HepG2 (cell line): ENCODE measurements at regions not wholly inside any gene's neighbourhood (a gene's known extent, or its start where the extent isn't known, plus 50 kb on each side); places are given as distances from the start of the nearest gene placed in this dataset.

Experiments
- ARID2 ChIP-seq: sonication (generic); formaldehyde crosslinking; IDR thresholded peaks from 2 replicates; pipeline ENCODE4 v1.8.1; 2022; ENCODE audit warnings: mild to moderate bottlenecking, missing genetic modification reagents, borderline replicate concordance
- EZH2 ChIP-seq: conservative IDR thresholded peaks from 2 replicates; pipeline ENCODE4 v1.6.1; 2012; ENCODE audit warnings: mild to moderate bottlenecking, low read depth, low read length, moderate library complexity
- NFIC ChIP-seq: IDR thresholded peaks from 2 replicates; pipeline ENCODE4 v1.6.1; 2012; ENCODE audit warnings: mild to moderate bottlenecking, low read length, inconsistent platforms
- PCBP2 ChIP-seq: fragments of 200-400 bp; formaldehyde crosslinking; optimal IDR thresholded peaks from 2 replicates; pipeline ENCODE3; 2018; ENCODE audit warnings: low read length, low read depth; ENCODE audit not compliant: poor library complexity, severe bottlenecking
- PHB2 ChIP-seq: fragments of 450-650 bp; IDR thresholded peaks from 2 replicates; pipeline ENCODE4 v1.6.1; 2018; ENCODE audit not compliant: partially characterized antibody
- RAD21 ChIP-seq: fragments of 450-650 bp; formaldehyde crosslinking; IDR thresholded peaks from 2 replicates; pipeline ENCODE4 v1.5.0; 2020; ENCODE audit warnings: mild to moderate bottlenecking
- SIN3A ChIP-seq: IDR thresholded peaks from 2 replicates; pipeline ENCODE4 v1.6.1; 2011; ENCODE audit warnings: low read depth, mild to moderate bottlenecking, control low read depth, low read length, borderline replicate concordance
- SMARCE1 ChIP-seq: fragments of 450-650 bp; IDR thresholded peaks from 2 replicates; pipeline ENCODE4 v1.6.1; 2017; ENCODE audit warnings: borderline replicate concordance
- TF ChIP-seq, protein P1 (sequence below): sonication (generic); formaldehyde crosslinking; IDR thresholded peaks from 2 replicates; pipeline ENCODE4 v1.5.0; 2020; ENCODE audit warnings: mild to moderate bottlenecking, missing genetic modification reagents, moderate library complexity

DNA sequence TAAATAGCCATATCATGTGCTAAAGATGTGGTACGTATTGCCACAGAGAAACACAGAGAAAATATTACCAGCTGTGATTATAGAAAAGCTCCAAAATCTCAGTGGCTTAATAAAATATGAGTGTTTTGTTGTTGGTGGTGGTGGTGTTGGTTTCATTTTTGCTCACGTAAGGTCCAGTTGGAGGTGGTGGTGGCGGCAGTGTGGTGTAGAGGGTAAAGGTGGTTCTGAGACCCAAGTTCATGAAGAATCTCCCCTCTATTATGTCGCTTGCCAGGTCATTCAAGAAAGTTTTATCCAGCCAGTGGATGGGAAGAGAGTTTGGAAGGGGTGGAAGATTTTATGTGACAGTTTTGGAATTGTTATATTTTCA lies 217.6 kb upstream of the SAMSN1 start:
- TF ChIP-seq SMARCE1 (no peak), PCBP2 (no peak), EZH2 (no peak), RAD21 (CRISPR knock-in tag) (no peak), SIN3A (no peak), PHB2 (no peak), NFIC (no peak), ARID2 (CRISPR knock-in tag) (no peak)
- TF ChIP-seq, protein P1, sequence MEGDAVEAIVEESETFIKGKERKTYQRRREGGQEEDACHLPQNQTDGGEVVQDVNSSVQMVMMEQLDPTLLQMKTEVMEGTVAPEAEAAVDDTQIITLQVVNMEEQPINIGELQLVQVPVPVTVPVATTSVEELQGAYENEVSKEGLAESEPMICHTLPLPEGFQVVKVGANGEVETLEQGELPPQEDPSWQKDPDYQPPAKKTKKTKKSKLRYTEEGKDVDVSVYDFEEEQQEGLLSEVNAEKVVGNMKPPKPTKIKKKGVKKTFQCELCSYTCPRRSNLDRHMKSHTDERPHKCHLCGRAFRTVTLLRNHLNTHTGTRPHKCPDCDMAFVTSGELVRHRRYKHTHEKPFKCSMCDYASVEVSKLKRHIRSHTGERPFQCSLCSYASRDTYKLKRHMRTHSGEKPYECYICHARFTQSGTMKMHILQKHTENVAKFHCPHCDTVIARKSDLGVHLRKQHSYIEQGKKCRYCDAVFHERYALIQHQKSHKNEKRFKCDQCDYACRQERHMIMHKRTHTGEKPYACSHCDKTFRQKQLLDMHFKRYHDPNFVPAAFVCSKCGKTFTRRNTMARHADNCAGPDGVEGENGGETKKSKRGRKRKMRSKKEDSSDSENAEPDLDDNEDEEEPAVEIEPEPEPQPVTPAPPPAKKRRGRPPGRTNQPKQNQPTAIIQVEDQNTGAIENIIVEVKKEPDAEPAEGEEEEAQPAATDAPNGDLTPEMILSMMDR (CRISPR knock-in tag): no peak
